PC-3 (cell line): ENCODE measurements at regions not wholly inside any gene's neighbourhood (a gene's known extent, or its start where the extent isn't known, plus 50 kb on each side); places are given as distances from the start of the nearest gene placed in this dataset.

Source experiments
- ATAC-seq: fragments of 200-7000 bp; cut with Tn5 transposase; 2 replicates; pipeline ENCODE4 v1.9.1; 2020; ENCODE audit warnings: mild to moderate bottlenecking, moderate library complexity
- BruUV-seq: library from RNA; stranded (reverse); fragments of 400-500 nt; replicated peaks from 2 replicates; lab custom pipeline; 2021; lab: Mats Ljungman, UMichigan
- CTCF ChIA-PET: fragments of 300-600 bp; sonication (Branson Sonifier 250); formaldehyde crosslinking; loops from one replicate; lab custom pipeline; 2022; ENCODE audit warnings: antibody characterized with exemption; lab: Charles Lee
- POLR2A ChIA-PET: fragments of 300-600 bp; sonication (Branson Sonifier 250); formaldehyde crosslinking; loops from one replicate; lab custom pipeline; 2022; ENCODE audit warnings: antibody characterized with exemption; ENCODE audit not compliant: unreplicated experiment; lab: Charles Lee
- DNase-seq: peaks from one replicate; pipeline ENCODE4 v3.0.0-alpha.2; 2015
- H2AFZ ChIP-seq: fragments of 300-600 bp; sonication (generic); 2 replicates; pipeline ENCODE4 v1.6.0; 2016; ENCODE audit warnings: antibody characterized with exemption, low read length
- H3F3A ChIP-seq: fragments of 300-600 bp; sonication (generic); one replicate; pipeline ENCODE4 v1.6.0; 2017; ENCODE audit warnings: antibody characterized with exemption, low read length, control low read depth, mild to moderate bottlenecking; ENCODE audit not compliant: unreplicated experiment
- H3K27ac ChIP-seq: fragments of 300-600 bp; sonication (generic); 2 replicates; pipeline ENCODE4 v1.5.1; 2016; ENCODE audit warnings: mild to moderate bottlenecking, low read length
- H3K27me3 ChIP-seq: fragments of 300-600 bp; sonication (generic); 2 replicates; pipeline ENCODE4 v1.6.1; 2016; ENCODE audit warnings: low read length, mixed read lengths
- H3K36me3 ChIP-seq: fragments of 300-600 bp; sonication (generic); 2 replicates; pipeline ENCODE4 v1.6.1; 2016; ENCODE audit warnings: low read depth, mixed run types, low read length, mixed read lengths
- H3K4me1 ChIP-seq: fragments of 300-600 bp; sonication (generic); 2 replicates; pipeline ENCODE4 v1.5.1; 2016; ENCODE audit warnings: low read length; ENCODE audit not compliant: insufficient read depth
- H3K4me2 ChIP-seq: fragments of 300-600 bp; sonication (generic); 2 replicates; pipeline ENCODE4 v1.6.0; 2016; ENCODE audit warnings: low read length
- H3K4me3 ChIP-seq: fragments of 300-600 bp; sonication (generic); 2 replicates; pipeline ENCODE4 v1.5.1; 2016; ENCODE audit warnings: mild to moderate bottlenecking, low read length, mixed read lengths
- H3K79me2 ChIP-seq: fragments of 300-600 bp; sonication (generic); 2 replicates; pipeline ENCODE4 v1.6.1; 2017; ENCODE audit warnings: low read length, mixed read lengths
- H3K9ac ChIP-seq: fragments of 300-600 bp; sonication (generic); 2 replicates; pipeline ENCODE4 v1.6.0; 2016; ENCODE audit warnings: mild to moderate bottlenecking, low read length
- H3K9me2 ChIP-seq: fragments of 300-600 bp; sonication (generic); replicated peaks from 2 replicates; pipeline ENCODE4 v1.6.1; 2016; ENCODE audit warnings: mixed run types, low read length, mixed read lengths
- H3K9me3 ChIP-seq: fragments of 300-600 bp; sonication (generic); 2 replicates; pipeline ENCODE4 v1.6.1; 2016; ENCODE audit warnings: low read length, mixed read lengths
- H4K20me1 ChIP-seq: fragments of 300-600 bp; sonication (generic); 2 replicates; pipeline ENCODE4 v1.6.1; 2016; ENCODE audit warnings: low read length, mixed read lengths
- EZH2 ChIP-seq: fragments of 300-600 bp; sonication (generic); IDR thresholded peaks from one replicate; pipeline ENCODE4 v1.6.1; 2017; ENCODE audit warnings: antibody characterized with exemption, mild to moderate bottlenecking, low read length; ENCODE audit not compliant: unreplicated experiment
- EZH2phosphoT487 ChIP-seq: fragments of 300-600 bp; sonication (generic); IDR thresholded peaks from 2 replicates; pipeline ENCODE4 v1.6.1; 2018; ENCODE audit warnings: mild to moderate bottlenecking, antibody characterized with exemption, low read length, borderline replicate concordance
- intact Hi-C: fragments of 100-400 bp; cut with micrococcal nuclease; formaldehyde crosslinking; loops from 2 replicates; pipeline ENCODE4 v1.9.0; 2023
- TF ChIP-seq, protein P1 (sequence below): fragments of 300-600 bp; sonication (generic); conservative IDR thresholded peaks from 2 replicates; pipeline ENCODE4 v1.5.1; 2017; ENCODE audit warnings: antibody characterized with exemption, low read depth, mild to moderate bottlenecking, low read length

GRCh38 chr7:115701141-115701540, 329.4 kb downstream of the TFEC start:
- ChIA-PET POLR2A (no interaction called here), CTCF (no interaction called here)
- Histone ChIP-seq H4K20me1 (no peaks in the 10 kb centered on the region), H3K4me3 (no peak overlapping the region), H3K79me2 (no peaks in the 10 kb centered on the region), H3K9me2 (no peaks in the 10 kb centered on the region), H3K36me3 (no peaks in the 10 kb centered on the region), H3K4me1 (no peaks in the 10 kb centered on the region), H3K27ac (no peak overlapping the region), H3F3A (no peaks in the 10 kb centered on the region), H2AFZ (no peak overlapping the region), H3K4me2 (no peak overlapping the region), H3K27me3 (0 out of 2 replicates have a peak, but pooled peaks cover 12% of the 10 kb centered on the region), H3K9me3 (no peaks in the 10 kb centered on the region), H3K9ac (no peak overlapping the region)
- TF ChIP-seq EZH2 (no peak), EZH2phosphoT487 (no peak)
- TF ChIP-seq, protein P1, sequence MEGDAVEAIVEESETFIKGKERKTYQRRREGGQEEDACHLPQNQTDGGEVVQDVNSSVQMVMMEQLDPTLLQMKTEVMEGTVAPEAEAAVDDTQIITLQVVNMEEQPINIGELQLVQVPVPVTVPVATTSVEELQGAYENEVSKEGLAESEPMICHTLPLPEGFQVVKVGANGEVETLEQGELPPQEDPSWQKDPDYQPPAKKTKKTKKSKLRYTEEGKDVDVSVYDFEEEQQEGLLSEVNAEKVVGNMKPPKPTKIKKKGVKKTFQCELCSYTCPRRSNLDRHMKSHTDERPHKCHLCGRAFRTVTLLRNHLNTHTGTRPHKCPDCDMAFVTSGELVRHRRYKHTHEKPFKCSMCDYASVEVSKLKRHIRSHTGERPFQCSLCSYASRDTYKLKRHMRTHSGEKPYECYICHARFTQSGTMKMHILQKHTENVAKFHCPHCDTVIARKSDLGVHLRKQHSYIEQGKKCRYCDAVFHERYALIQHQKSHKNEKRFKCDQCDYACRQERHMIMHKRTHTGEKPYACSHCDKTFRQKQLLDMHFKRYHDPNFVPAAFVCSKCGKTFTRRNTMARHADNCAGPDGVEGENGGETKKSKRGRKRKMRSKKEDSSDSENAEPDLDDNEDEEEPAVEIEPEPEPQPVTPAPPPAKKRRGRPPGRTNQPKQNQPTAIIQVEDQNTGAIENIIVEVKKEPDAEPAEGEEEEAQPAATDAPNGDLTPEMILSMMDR: no peak
- intact Hi-C loops: no loop called here
- no TSS peak for BruUV-seq
- DNase-seq: no peak
- no peak for ATAC-seq

GRCh38 chr7:115694424-115694823, 336.1 kb downstream of the TFEC start:
- TF ChIP-seq EZH2: no peak
- TF ChIP-seq, protein P1: no peak
- no peak for TF ChIP-seq EZH2phosphoT487
- Histone ChIP-seq H3K4me3 (no peak overlapping the region), H3K9ac (no peak overlapping the region), H2AFZ (no peak overlapping the region), H3K9me3 (no peaks in the 10 kb centered on the region), H3K27me3 (0 out of 2 replicates have a peak, but pooled peaks cover 1% of the 10 kb centered on the region), H3K4me2 (no peak overlapping the region), H3K79me2 (no peaks in the 10 kb centered on the region), H3K9me2 (no peaks in the 10 kb centered on the region), H3K36me3 (no peaks in the 10 kb centered on the region), H4K20me1 (no peaks in the 10 kb centered on the region), H3F3A (no peaks in the 10 kb centered on the region), H3K4me1 (no peaks in the 10 kb centered on the region), H3K27ac (no peak overlapping the region)
- intact Hi-C loops: no loop called here
- DNase-seq (no peak), ATAC-seq (no peak)
- ChIA-PET CTCF (no interaction called here), POLR2A (no interaction called here)
- no TSS peak for BruUV-seq

DNA sequence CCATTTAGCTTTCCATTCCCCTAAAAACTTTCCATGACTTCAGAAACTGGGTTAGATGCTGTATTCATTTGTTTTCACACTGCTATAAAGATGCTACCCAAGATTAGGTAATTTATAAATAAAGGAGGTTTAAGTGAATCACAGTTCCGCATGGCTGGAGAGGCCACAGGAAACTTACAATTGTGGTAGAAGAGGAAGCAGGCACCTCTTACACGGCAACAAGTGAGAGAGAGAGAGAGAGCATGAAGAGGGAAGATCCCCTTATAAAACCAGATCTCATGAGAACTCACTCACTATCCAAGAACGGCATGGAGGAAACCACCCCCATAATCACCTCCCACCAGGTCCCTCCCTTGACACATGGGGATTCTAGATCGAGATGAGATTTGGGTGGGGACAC, 336.8 kb downstream of the TFEC start:
- no peak for TF ChIP-seq EZH2phosphoT487
- TF ChIP-seq, protein P1: no peak
- no peak for TF ChIP-seq EZH2
- Histone ChIP-seq H3K27me3 (peaks cover 3% of the 10 kb centered on the region; the same call in 1 of the 2 replicates), H2AFZ (no peak overlapping the region), H3K9me3 (no peaks in the 10 kb centered on the region), H3K9me2 (no peaks in the 10 kb centered on the region), H3F3A (no peaks in the 10 kb centered on the region), H3K4me2 (no peak overlapping the region), H3K9ac (no peak overlapping the region), H4K20me1 (no peaks in the 10 kb centered on the region), H3K4me3 (no peak overlapping the region), H3K36me3 (no peaks in the 10 kb centered on the region), H3K27ac (no peak overlapping the region), H3K79me2 (no peaks in the 10 kb centered on the region), H3K4me1 (no peaks in the 10 kb centered on the region)
- DNase-seq (no peak), ATAC-seq (no peak)
- BruUV-seq: no TSS peak
- intact Hi-C loops: no loop called here
- ChIA-PET CTCF (no interaction called here), POLR2A (no interaction called here)
